HepG2 (cell line): ENCODE measurements at regions not wholly inside any gene's neighbourhood (a gene's known extent, or its start where the extent isn't known, plus 50 kb on each side); places are given as distances from the start of the nearest gene placed in this dataset.
A peak's percentile ranks its signal among the peaks of the same experiment; 100 is the strongest.

Source experiments
- ATAC-seq: fragments of 200-7000 bp; cut with Tn5 transposase; 3 replicates; pipeline ENCODE4 v1.9.1; 2020; ENCODE audit warnings: mild to moderate bottlenecking, moderate library complexity
- BruUV-seq: library from RNA; stranded (reverse); fragments of 400-500 nt; replicated peaks from 2 replicates; lab custom pipeline; 2021; lab: Mats Ljungman, UMichigan
- CTCF ChIA-PET: fragments of 300-600 bp; formaldehyde crosslinking; extraction: SDS; loops from one replicate; lab custom pipeline; 2021; ENCODE audit warnings: low total read pairs, inconsistent platforms, low intra/inter-chr PET ratio; lab: Yijun Ruan, JAX
- POLR2A ChIA-PET: fragments of 350-600 bp; sonication (Branson Sonifier 250); formaldehyde crosslinking; loops from one replicate; lab custom pipeline; 2020; ENCODE audit warnings: antibody characterized with exemption, inconsistent platforms; lab: Yijun Ruan, JAX
- DNase-seq: peaks from one replicate; pipeline ENCODE4 v3.0.0-alpha.2; 2015; ENCODE audit warnings: low spot score
- FAIRE-seq: peaks from 3 replicates; lab custom pipeline; 2011; peaks lifted over from hg19 to GRCh38; lab: Jason Lieb, UNC
- H2AFZ ChIP-seq: one replicate; pipeline ENCODE4 v1.6.1; 2011; ENCODE audit warnings: low read length, inconsistent platforms
- H3K27ac ChIP-seq: fragments of 300-600 bp; 3 replicates; pipeline ENCODE4 v1.8.0; 2011; ENCODE audit warnings: mixed run types, mild to moderate bottlenecking, mixed read lengths, low read length, inconsistent platforms; ENCODE audit not compliant: insufficient read depth; ENCODE audit errors: extremely low read length
- H3K27me3 ChIP-seq, 2 experiments: fragments of 200-600 bp in 1 of 2; 2 replicates in 1 of 2; 3 replicates in 1 of 2; pipeline versions ENCODE4 v1.6.0 to v1.8.0; 2011; ENCODE audit warnings: low read length in 2 of 2, mild to moderate bottlenecking in 2 of 2, moderate library complexity in 2 of 2, inconsistent platforms in 1 of 2; ENCODE audit not compliant: insufficient read depth in 2 of 2, control insufficient read depth in 1 of 2
- H3K36me3 ChIP-seq, 2 experiments: fragments of 200-600 bp in 1 of 2; replicated peaks in 1 of 2; 2 replicates in 1 of 2; 3 replicates in 1 of 2; pipeline versions ENCODE4 v1.5.1 to v1.8.0; 2011; ENCODE audit warnings: low read length in 2 of 2, inconsistent platforms in 1 of 2; ENCODE audit not compliant: insufficient read depth in 2 of 2, control insufficient read depth in 1 of 2
- H3K4me1 ChIP-seq: 2 replicates; pipeline ENCODE4 v1.5.1; 2012; ENCODE audit warnings: low read length, inconsistent platforms; ENCODE audit not compliant: insufficient read depth
- H3K4me2 ChIP-seq: 2 replicates; pipeline ENCODE4 v1.6.0; 2011; ENCODE audit warnings: low read depth, low read length, inconsistent platforms
- H3K4me3 ChIP-seq, 3 experiments: fragments of 200-600 bp in 1 of 3; sonication (generic), shearing (Covaris generic) in 1 of 3; replicated peaks in 1 of 3; 2 replicates each; pipeline ENCODE4 v1.5.1; 2011 to 2016; ENCODE audit warnings: low read length in 3 of 3, inconsistent platforms in 2 of 3, low read depth in 2 of 3, mild to moderate bottlenecking in 2 of 3, control low read depth in 1 of 3, mixed read lengths in 1 of 3; ENCODE audit not compliant: insufficient read depth in 1 of 3
- H3K79me2 ChIP-seq: one replicate; pipeline ENCODE4 v1.6.1; 2011; ENCODE audit warnings: low read length, inconsistent platforms; ENCODE audit not compliant: insufficient read depth
- H3K9ac ChIP-seq: 2 replicates; pipeline ENCODE4 v1.6.0; 2011; ENCODE audit warnings: mild to moderate bottlenecking, low read depth, low read length, inconsistent platforms; ENCODE audit not compliant: insufficient read depth
- H3K9me3 ChIP-seq: 2 replicates; pipeline ENCODE4 v1.5.1; 2012; ENCODE audit warnings: mild to moderate bottlenecking, low read length
- H4K20me1 ChIP-seq: 2 replicates; pipeline ENCODE4 v1.6.0; 2011; ENCODE audit warnings: inconsistent platforms, mild to moderate bottlenecking, low read length, moderate library complexity; ENCODE audit not compliant: insufficient read depth
- PITX1 ChIP-seq: sonication (generic); formaldehyde crosslinking; IDR thresholded peaks from 2 replicates; pipeline ENCODE4 v1.5.1; 2020; ENCODE audit warnings: mild to moderate bottlenecking, missing genetic modification reagents
- RAD21 ChIP-seq: fragments of 450-650 bp; formaldehyde crosslinking; IDR thresholded peaks from 2 replicates; pipeline ENCODE4 v1.5.0; 2020; ENCODE audit warnings: mild to moderate bottlenecking
- SMARCE1 ChIP-seq: fragments of 450-650 bp; IDR thresholded peaks from 2 replicates; pipeline ENCODE4 v1.6.1; 2017; ENCODE audit warnings: borderline replicate concordance
- SMC3 ChIP-seq: IDR thresholded peaks from 2 replicates; pipeline ENCODE4 v1.6.1; 2011; ENCODE audit warnings: low read length, improper control_type of control experiment
- STAG1 ChIP-seq: sonication (generic); formaldehyde crosslinking; IDR thresholded peaks from 2 replicates; pipeline ENCODE4 v1.4.0; 2020; ENCODE audit warnings: missing genetic modification reagents
- XRCC5 ChIP-seq: fragments of 200-400 bp; formaldehyde crosslinking; optimal IDR thresholded peaks from 2 replicates; pipeline ENCODE3; 2017; ENCODE audit warnings: mild to moderate bottlenecking, low read length
- ZNF264 ChIP-seq: sonication (generic); formaldehyde crosslinking; IDR thresholded peaks from 2 replicates; pipeline ENCODE4 v1.4.0; 2020; ENCODE audit warnings: missing genetic modification reagents
- ZNF609 ChIP-seq: sonication (generic); formaldehyde crosslinking; IDR thresholded peaks from 2 replicates; pipeline ENCODE4 v1.4.0; 2020; ENCODE audit warnings: mild to moderate bottlenecking, missing genetic modification reagents, borderline replicate concordance
- WGBS: methylation state at CpG from one replicate; pipeline ENCODE4 v1.1.6; 2017; ENCODE audit warnings: low lambda C conversion rate; 5-methylcytosine and 5-hydroxymethylcytosine counted together
- in situ Hi-C: cut with HindIII; loops from 2 replicates; pipeline ENCODE4 v1.10.0; 2017; ENCODE audit warnings: low pct_unique_long_range_greater_than_20kb; ENCODE audit not compliant: extremely low pct_ligation_motif_present
- intact Hi-C: fragments of 100-400 bp; cut with micrococcal nuclease; formaldehyde crosslinking; loops from one replicate; pipeline ENCODE4 v1.10.0; 2022; ENCODE audit not compliant: unreplicated experiment
- TF ChIP-seq, protein P1 (sequence below): sonication (generic); formaldehyde crosslinking; IDR thresholded peaks from 2 replicates; pipeline ENCODE4 v1.5.0; 2020; ENCODE audit warnings: mild to moderate bottlenecking, missing genetic modification reagents, moderate library complexity
- TF ChIP-seq, protein P2 (sequence below): sonication (generic); formaldehyde crosslinking; IDR thresholded peaks from 2 replicates; pipeline ENCODE4 v1.5.0; 2020; ENCODE audit warnings: mild to moderate bottlenecking, missing genetic modification reagents, borderline replicate concordance

DNA sequence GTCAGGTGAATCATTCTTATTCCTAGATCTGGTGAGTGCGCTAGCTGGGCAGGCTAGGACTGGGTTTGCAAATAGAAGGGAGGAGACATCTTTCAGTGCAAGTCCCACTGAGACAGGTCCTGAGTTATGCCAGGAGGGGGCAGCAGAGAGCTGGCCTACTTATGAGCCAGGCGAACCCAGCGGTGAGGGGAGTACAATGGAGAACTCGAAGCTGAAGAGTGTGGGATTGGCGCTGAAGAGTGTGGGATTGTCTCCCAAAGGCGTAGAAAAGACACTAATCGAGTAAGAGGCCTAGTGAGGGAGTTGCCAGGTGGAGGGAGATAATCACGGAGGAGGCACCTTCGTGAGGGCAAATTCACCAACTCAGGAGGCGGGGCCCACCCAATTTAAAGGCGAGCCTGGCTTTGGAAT, 91.7 kb upstream of the CXorf66 start:
- no peaks in the 10 kb centered on the region for H3K4me1 ChIP-seq
- CTCF ChIA-PET: interaction anchor here (1.0 to 2.0 kb wide), 2 partner anchors 84 to 608 kb away, joined by 3 to 6 read pairs; no protein-coding TSS in a partner anchor
- H3K9me3 ChIP-seq: no peaks in the 10 kb centered on the region
- TF ChIP-seq SMARCE1 (no peak), XRCC5 (peak; percentile 18), PITX1 (CRISPR knock-in tag) (no peak), STAG1 (peak; percentile 68), ZNF264 (no peak), SMC3 (peak; percentile 29; the same call in 1 of the 2 replicates), RAD21 (0 out of 2 replicates have a peak, but pooled peaks have one; percentile 27)
- TF ChIP-seq, protein P1, sequence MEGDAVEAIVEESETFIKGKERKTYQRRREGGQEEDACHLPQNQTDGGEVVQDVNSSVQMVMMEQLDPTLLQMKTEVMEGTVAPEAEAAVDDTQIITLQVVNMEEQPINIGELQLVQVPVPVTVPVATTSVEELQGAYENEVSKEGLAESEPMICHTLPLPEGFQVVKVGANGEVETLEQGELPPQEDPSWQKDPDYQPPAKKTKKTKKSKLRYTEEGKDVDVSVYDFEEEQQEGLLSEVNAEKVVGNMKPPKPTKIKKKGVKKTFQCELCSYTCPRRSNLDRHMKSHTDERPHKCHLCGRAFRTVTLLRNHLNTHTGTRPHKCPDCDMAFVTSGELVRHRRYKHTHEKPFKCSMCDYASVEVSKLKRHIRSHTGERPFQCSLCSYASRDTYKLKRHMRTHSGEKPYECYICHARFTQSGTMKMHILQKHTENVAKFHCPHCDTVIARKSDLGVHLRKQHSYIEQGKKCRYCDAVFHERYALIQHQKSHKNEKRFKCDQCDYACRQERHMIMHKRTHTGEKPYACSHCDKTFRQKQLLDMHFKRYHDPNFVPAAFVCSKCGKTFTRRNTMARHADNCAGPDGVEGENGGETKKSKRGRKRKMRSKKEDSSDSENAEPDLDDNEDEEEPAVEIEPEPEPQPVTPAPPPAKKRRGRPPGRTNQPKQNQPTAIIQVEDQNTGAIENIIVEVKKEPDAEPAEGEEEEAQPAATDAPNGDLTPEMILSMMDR (CRISPR knock-in tag): peak; percentile 77
- H3K4me3 ChIP-seq: no peak overlapping the region
- H2AFZ ChIP-seq: no peak overlapping the region
- H3K9ac ChIP-seq: no peak overlapping the region
- H3K79me2 ChIP-seq: no peaks in the 10 kb centered on the region
- DNase-seq: peak; percentile 51
- POLR2A ChIA-PET: no interaction called here
- BruUV-seq: no TSS peak
- FAIRE-seq: peak; percentile 71
- ATAC-seq: peak; percentile 99
- in situ Hi-C loops: loop anchor here (25.0 kb wide), 1 partner anchor 605 kb away; no protein-coding TSS in a partner anchor
- 23% methylated on average over 10 of the region's 11 CpGs for WGBS
- intact Hi-C loops: loop anchor here (1.0 to 2.0 kb wide), 3 partner anchors 84 to 676 kb away; no protein-coding TSS in a partner anchor
- H3K4me2 ChIP-seq: no peak overlapping the region
- no peaks in the 10 kb centered on the region for H3K36me3 ChIP-seq
- H4K20me1 ChIP-seq: no peaks in the 10 kb centered on the region
- H3K27me3 ChIP-seq: no peaks in the 10 kb centered on the region
- H3K27ac ChIP-seq: no peak overlapping the region

- CTCF ChIA-PET: no interaction called here
- Histone ChIP-seq H3K27ac (no peak overlapping the region), H3K27me3 (no peaks in the 10 kb centered on the region), H3K9ac (no peak overlapping the region), H3K79me2 (no peaks in the 10 kb centered on the region), H3K4me2 (no peak overlapping the region), H3K36me3 (no peaks in the 10 kb centered on the region), H3K9me3 (no peaks in the 10 kb centered on the region), H2AFZ (no peak overlapping the region), H3K4me3 (no peak overlapping the region), H3K4me1 (no peaks in the 10 kb centered on the region), H4K20me1 (no peaks in the 10 kb centered on the region)
- 0% methylated on average over 5 of the region's 5 CpGs for WGBS
- intact Hi-C loops: loop anchor here (5.0 kb wide), 1 partner anchor 287 kb away; no protein-coding TSS in a partner anchor
- POLR2A ChIA-PET: no interaction called here
- BruUV-seq: no TSS peak
- no peak for FAIRE-seq
- ATAC-seq: no peak
- in situ Hi-C loops: loop anchor here (25.0 kb wide), 1 partner anchor 608 kb away; no protein-coding TSS in a partner anchor
- DNase-seq: no peak
- TF ChIP-seq, protein P2, sequence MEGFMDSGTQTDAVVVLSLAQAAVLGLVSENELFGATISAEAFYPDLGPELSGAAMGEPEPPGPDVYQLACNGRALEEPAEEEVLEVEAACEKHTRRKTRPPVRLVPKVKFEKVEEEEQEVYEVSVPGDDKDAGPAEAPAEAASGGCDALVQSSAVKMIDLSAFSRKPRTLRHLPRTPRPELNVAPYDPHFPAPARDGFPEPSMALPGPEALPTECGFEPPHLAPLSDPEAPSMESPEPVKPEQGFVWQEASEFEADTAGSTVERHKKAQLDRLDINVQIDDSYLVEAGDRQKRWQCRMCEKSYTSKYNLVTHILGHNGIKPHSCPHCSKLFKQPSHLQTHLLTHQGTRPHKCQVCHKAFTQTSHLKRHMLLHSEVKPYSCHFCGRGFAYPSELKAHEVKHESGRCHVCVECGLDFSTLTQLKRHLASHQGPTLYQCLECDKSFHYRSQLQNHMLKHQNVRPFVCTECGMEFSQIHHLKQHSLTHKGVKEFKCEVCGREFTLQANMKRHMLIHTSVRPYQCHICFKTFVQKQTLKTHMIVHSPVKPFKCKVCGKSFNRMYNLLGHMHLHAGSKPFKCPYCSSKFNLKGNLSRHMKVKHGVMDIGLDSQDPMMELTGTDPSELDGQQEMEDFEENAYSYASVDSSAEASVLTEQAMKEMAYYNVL (CRISPR knock-in tag): no peak
- no peak for TF ChIP-seq ZNF609 (CRISPR knock-in tag)
Observed at GRCh38 chrX:140053846-140054245, 88.5 kb upstream of the CXorf66 start.
